ENCODE measurements at regions not wholly inside any gene's neighbourhood (a gene's known extent, or its start where the extent isn't known, plus 50 kb on each side); places are given as distances from the start of the nearest gene placed in this dataset.

GRCh38 chr13:90943946-90944345, 403.5 kb upstream of the MIR17HG start:
- 0 out of 2 replicates have a peak, but pooled peaks cover 2% of the 10 kb centered on the region for H3K9me3 ChIP-seq (ENCODE audit: control insufficient read depth, insufficient read depth, low read length)
- H3K4me1 ChIP-seq (ENCODE audit: control insufficient read depth, insufficient read depth, low read length) = no peaks in the 10 kb centered on the region
- H4K91ac ChIP-seq (ENCODE audit: insufficient read depth, low read depth, low read length) = no peak overlapping the region
- H3K56ac ChIP-seq (ENCODE audit: extremely low read depth, insufficient read depth, low read length) = no peak overlapping the region
- H2BK15ac ChIP-seq (ENCODE audit: low read depth, low read length) = no peak overlapping the region
- no peaks in the 10 kb centered on the region for H4K20me1 ChIP-seq (ENCODE audit: insufficient read depth, low read length)
- no peak overlapping the region for H3K4me3 ChIP-seq (ENCODE audit: insufficient read depth, low read depth, low read length)
- H3K79me1 ChIP-seq (ENCODE audit: low read depth in 1 of 2, low read length in 2 of 2) = no peaks in the 10 kb centered on the region
- no peak overlapping the region for H3K27ac ChIP-seq (ENCODE audit: insufficient read depth, low read length)
- POLR2A ChIA-PET (ENCODE audit: unreplicated experiment) = no interaction called here
- no peak overlapping the region for H4K8ac ChIP-seq (ENCODE audit: low read depth in 2 of 2, low read length in 2 of 2)
- H3K4ac ChIP-seq (ENCODE audit: low read depth, low read length) = no peak overlapping the region
- no peak overlapping the region for H3K18ac ChIP-seq (ENCODE audit: low read depth, low read length)
- H3K4me2 ChIP-seq (ENCODE audit: low read depth, low read length) = no peak overlapping the region
- CTCF ChIA-PET = no interaction called here
- DNase-seq = no peak
- ATAC-seq (ENCODE audit: low read depth) = no peak
- H3K9ac ChIP-seq (ENCODE audit: low read depth, low read length) = no peak overlapping the region
- H3K14ac ChIP-seq (replicated peaks; ENCODE audit: low read depth, low read length) = no peak overlapping the region
- in situ Hi-C loops (cut with MboI; ENCODE audit: low sequenced_read_pairs) (no loop called here), intact Hi-C loops (cut with micrococcal nuclease) (no loop called here), dilution Hi-C loops (cut with HindIII; ENCODE audit: low sequenced_read_pairs, unreplicated experiment) (no loop called here)
- H3K9me1 ChIP-seq (ENCODE audit: insufficient read depth, low read length) = no peaks in the 10 kb centered on the region
- H2AFZ ChIP-seq (replicated peaks; ENCODE audit: low read length, poor library complexity) = no peak overlapping the region
- no peak overlapping the region for H2AK9ac ChIP-seq (replicated peaks; ENCODE audit: low read depth, low read length, poor library complexity)
- no peak overlapping the region for H2BK120ac ChIP-seq (ENCODE audit: low read depth, low read length)
- TF ChIP-seq MXI1 (IDR thresholded peaks at IDR 0.05; ENCODE audit: borderline replicate concordance, low read depth, low read length) (no peak), CHD1 (IDR thresholded peaks at IDR 0.05; ENCODE audit: low read depth, low read length) (no peak), MAZ (IDR thresholded peaks at IDR 0.05; ENCODE audit: borderline replicate concordance, low read depth, low read length) (no peak), CEBPB (IDR thresholded peaks at IDR 0.05; ENCODE audit: low read depth, low read length) (no peak), FOS (IDR thresholded peaks at IDR 0.05; ENCODE audit: low read depth, low read length) (no peak), RCOR1 (IDR thresholded peaks at IDR 0.05; ENCODE audit: insufficient replicate concordance, low read length) (no peak), NFE2L2 (IDR thresholded peaks at IDR 0.05; ENCODE audit: low read depth, low read length) (no peak), MAFK (IDR thresholded peaks at IDR 0.05; ENCODE audit: low read depth, low read length) (no peak), BHLHE40 (IDR thresholded peaks at IDR 0.05; ENCODE audit: low read depth, low read length) (no peak), POLR2A (IDR thresholded peaks at IDR 0.05; ENCODE audit: low read depth, low read length) (no peak), USF2 (IDR thresholded peaks at IDR 0.05; ENCODE audit: low read depth, low read length) (no peak), RAD21 (IDR thresholded peaks at IDR 0.05; ENCODE audit: low read length) (no peak), CTCF (conservative IDR thresholded peaks at IDR 0.05; ENCODE audit: low read depth, low read length) (no peak), SMC3 (IDR thresholded peaks at IDR 0.05; ENCODE audit: low read depth, low read length) (no peak), RFX5 (IDR thresholded peaks at IDR 0.05; ENCODE audit: low read depth, low read length) (no peak), ELK1 (IDR thresholded peaks at IDR 0.05; ENCODE audit: borderline replicate concordance, low read depth, low read length) (no peak)
- H2BK5ac ChIP-seq (ENCODE audit: low read depth, low read length, poor library complexity, severe bottlenecking) = no peak overlapping the region
- H2BK20ac ChIP-seq (ENCODE audit: low read depth, low read length) = no peak overlapping the region
- no peaks in the 10 kb centered on the region for H3K36me3 ChIP-seq (ENCODE audit: control insufficient read depth, insufficient read depth, low read length)
- no peaks in the 10 kb centered on the region for H3K27me3 ChIP-seq (ENCODE audit: control insufficient read depth, insufficient read depth, low read length)
- no peak overlapping the region for H3K23ac ChIP-seq (ENCODE audit: low read depth, low read length)
- no peak overlapping the region for H4K5ac ChIP-seq (ENCODE audit: low read depth, low read length)
- no peak overlapping the region for H2AK5ac ChIP-seq (ENCODE audit: low read depth, low read length)
- WGBS, 2 experiments (ENCODE audit: extremely low coverage in 2 of 2, insufficient read length in 1 of 2) = no CpG with 5 or more reads among the region's 4 CpGs
- no TSS peak for BruUV-seq (replicated peaks)

All from IMR-90 (cell line).